ENCODE measurements at regions not wholly inside any gene's neighbourhood (a gene's known extent, or its start where the extent isn't known, plus 50 kb on each side); places are given as distances from the start of the nearest gene placed in this dataset.

DNA sequence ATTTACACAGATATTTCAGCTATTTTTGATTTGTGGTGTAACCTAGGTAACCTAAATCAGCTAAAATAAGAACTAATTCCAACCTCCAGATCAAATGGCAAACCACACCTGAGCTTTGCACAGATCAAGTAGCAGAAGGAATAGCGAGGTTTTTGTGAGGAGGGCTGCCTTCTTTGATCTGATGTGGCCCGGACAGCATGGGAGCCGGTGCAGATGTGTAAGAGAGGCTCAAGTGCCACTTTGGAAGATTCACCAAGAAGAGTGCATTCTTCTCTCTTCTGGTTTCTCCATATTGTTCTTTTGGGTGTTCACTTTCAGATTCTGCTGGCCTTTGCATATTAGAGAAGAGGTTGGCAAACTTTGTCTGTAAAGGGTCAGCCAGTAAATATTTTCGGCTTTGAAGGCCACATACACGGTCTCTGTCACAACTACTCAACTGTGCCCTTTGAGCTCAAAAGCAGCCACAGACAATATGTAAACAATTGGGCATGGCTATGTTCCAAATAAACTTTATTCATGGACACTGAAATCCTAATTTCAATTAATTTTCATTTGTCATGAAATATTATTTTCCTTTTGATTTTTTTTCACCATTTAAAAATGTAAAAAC, 78.9 kb upstream of the FAM9C start:
- Mint-ChIP-seq H3K4me3 (peak overlapping the region; percentile 33), H3K27ac (peak overlapping the region; percentile 92), H3K9me3 (no peaks in the 10 kb centered on the region), H3K36me3 (no peaks in the 10 kb centered on the region), H3K4me1 (peaks cover 59% of the 10 kb centered on the region), H3K27me3 (no peaks in the 10 kb centered on the region)

DNA sequence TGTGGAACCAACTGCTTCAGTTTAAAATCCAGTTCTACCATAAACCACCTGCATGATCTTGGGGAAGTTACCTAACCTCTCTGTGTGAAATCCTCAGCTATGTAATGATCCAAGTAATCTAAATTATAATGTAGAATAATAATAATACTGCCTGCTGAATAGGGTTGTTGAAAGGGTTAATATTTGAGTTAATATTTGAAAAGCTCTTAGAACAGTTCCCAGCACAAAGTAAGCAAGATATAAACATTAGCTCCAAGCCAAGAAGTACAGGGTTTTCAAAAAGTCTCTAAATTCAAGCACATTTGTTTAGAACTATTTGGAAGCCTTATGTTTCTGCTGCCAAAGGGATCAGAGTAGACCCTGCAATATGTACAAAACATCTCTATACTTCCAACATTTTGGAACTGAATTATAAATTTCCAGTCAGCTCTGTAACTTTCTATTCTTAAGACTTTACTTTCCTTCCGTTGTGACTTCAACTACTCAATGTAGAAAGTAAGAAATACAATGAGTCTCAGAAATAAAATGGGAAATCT, 76.7 kb upstream of the FAM9C start:
- Mint-ChIP-seq H3K27ac (no peak overlapping the region), H3K27me3 (no peaks in the 10 kb centered on the region), H3K4me3 (no peak overlapping the region), H3K9me3 (no peaks in the 10 kb centered on the region), H3K36me3 (peaks cover 1% of the 10 kb centered on the region), H3K4me1 (peaks cover 40% of the 10 kb centered on the region)

DNA sequence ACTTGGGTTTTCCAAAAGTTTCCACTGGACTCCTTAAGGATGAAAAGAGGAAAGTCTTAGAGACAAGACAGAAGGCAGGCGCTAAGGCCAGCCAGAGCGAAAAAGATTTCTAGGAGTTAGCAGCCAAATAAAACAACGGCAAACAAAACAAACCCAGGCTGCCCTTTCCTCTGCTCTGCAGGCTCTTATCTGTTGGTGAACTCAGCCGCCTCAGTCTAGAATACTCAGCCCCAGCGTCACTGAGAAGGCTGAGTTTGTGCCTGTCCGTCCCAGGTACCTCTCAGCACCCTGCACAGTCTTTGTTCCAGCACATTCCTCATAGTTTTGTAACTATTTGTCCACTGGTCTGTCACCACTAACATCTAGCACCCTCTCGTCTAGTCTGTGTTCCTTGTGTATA, 75.6 kb upstream of the FAM9C start:
- Mint-ChIP-seq H3K4me1 (peaks cover 31% of the 10 kb centered on the region), H3K9me3 (no peaks in the 10 kb centered on the region), H3K27me3 (no peaks in the 10 kb centered on the region), H3K4me3 (no peak overlapping the region), H3K27ac (no peak overlapping the region), H3K36me3 (peaks cover 1% of the 10 kb centered on the region)

DNA sequence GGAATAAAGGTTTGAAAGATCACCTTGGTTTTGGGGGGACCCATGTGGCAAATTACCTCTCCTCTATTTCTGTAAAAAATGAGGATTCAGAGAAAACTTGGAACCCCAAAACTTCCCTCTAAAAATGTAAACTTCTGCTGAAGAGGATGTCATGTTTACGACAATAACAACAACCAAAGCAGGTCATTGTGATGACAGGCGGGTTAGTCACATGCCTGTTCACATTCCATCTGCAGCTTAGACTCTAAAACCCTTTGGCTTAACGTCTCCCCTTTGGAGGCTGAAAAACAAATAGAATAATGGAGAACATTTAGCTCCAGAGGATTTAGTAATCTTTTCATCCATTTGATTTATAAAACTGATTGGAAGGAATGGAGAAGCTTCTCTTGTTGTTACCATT, 75.0 kb upstream of the FAM9C start:
- no peaks in the 10 kb centered on the region for H3K27me3 Mint-ChIP-seq
- no peak overlapping the region for H3K4me3 Mint-ChIP-seq
- H3K4me1 Mint-ChIP-seq = peaks cover 25% of the 10 kb centered on the region
- H3K27ac Mint-ChIP-seq = no peak overlapping the region
- H3K9me3 Mint-ChIP-seq = no peaks in the 10 kb centered on the region
- peaks cover 1% of the 10 kb centered on the region for H3K36me3 Mint-ChIP-seq

DNA sequence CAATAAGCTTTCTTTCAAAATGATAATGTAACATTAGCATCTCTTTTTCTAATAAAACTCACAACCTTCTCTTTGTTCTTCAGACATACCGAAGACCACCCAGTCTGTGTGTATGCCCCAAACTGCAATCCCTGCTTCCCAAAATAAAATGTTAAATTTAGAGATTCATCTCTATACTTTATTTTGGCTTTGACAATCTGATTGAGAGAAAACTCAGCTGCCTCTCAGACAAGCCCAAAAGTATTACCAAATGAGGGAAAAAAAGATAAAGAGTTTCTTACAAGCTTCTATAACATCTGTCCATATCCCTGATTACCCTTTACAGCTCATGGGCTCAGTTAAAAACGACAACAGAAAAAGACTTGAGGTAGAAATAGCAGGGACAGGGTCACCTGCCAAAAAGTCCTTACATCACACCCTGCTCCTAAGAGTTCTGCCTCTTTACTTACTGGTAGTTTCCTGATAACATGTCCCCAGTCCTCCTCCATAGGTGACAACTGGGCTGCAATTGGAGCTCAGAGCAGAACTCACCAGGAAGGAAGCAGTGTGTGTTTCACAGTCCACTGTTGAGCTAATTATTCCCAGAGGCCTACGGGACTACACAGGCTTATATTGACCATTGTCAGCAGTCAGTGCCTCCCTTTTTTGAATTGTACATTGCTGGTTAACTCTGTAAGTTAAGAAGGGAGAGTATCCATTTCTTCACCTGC, 70.9 kb upstream of the FAM9C start:
- Mint-ChIP-seq H3K27ac (no peak overlapping the region), H3K4me1 (no peaks in the 10 kb centered on the region), H3K36me3 (peaks cover 1% of the 10 kb centered on the region), H3K9me3 (no peaks in the 10 kb centered on the region), H3K27me3 (no peaks in the 10 kb centered on the region), H3K4me3 (no peak overlapping the region)

DNA sequence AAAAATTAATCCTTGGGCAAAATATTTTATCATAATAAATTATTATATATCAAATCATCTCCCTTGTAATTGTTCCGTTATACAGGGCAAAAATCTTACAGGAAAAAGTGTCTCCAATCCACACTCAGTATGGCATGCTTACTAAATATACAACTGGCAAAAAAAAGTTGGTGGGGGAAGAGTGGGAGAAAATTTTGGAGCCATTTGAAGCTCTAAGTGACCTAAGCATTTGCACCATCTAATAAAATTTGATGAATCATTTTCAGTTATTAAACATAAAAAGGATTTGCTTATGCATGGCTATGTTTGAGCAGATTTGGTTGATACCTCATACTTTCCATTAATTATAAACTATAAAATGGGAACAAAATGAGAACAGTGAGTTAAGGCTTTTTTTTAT, 68.1 kb upstream of the FAM9C start:
- H3K4me1 Mint-ChIP-seq = no peaks in the 10 kb centered on the region
- no peak overlapping the region for H3K4me3 Mint-ChIP-seq
- no peaks in the 10 kb centered on the region for H3K9me3 Mint-ChIP-seq
- no peaks in the 10 kb centered on the region for H3K27me3 Mint-ChIP-seq
- peaks cover 1% of the 10 kb centered on the region for H3K36me3 Mint-ChIP-seq
- H3K27ac Mint-ChIP-seq = no peak overlapping the region

DNA sequence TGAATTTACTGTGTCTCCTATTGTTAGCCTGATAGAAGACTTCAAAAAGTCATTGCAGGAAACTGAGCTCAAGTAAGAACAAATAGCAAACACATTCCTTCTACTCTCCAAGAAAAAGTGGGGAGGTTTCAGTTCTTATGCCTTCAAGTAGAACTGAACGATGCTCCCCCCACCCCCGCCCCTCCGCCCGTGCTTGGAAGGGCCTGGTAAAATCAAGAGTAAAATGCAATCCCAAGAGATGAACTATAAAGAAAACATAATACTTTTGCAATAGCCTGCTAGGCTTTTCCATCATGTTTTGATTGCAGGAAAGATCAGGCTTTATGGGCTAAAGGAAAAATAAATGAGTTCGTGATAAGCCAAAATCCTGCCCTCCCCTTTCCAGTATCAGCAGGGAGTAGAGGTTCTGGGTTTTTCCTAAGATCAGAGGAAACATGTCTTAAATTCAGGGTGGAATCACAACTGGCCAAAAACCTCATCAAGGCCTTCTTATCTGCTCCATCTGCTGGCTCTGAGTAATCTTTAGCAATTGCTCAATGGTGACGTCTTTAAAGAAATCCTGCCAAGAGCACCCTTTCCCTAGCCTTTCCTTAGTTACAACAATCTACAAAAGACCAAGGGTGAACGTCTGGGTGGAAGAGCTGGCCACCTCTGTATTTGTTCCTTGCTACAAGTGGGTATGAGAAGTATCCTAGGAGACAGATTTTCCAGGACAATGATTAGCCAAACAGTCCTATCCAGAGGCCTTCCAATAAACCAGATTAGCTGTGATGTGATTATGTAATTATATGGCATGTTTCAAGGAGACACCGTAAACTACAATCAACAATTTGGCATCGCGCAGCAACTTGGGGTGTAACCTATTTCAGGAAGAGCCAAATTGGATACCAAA, 66.3 kb upstream of the FAM9C start:
- Mint-ChIP-seq H3K27me3 (no peaks in the 10 kb centered on the region), H3K4me1 (no peaks in the 10 kb centered on the region), H3K4me3 (no peak overlapping the region), H3K36me3 (no peaks in the 10 kb centered on the region), H3K27ac (no peak overlapping the region), H3K9me3 (no peaks in the 10 kb centered on the region)

DNA sequence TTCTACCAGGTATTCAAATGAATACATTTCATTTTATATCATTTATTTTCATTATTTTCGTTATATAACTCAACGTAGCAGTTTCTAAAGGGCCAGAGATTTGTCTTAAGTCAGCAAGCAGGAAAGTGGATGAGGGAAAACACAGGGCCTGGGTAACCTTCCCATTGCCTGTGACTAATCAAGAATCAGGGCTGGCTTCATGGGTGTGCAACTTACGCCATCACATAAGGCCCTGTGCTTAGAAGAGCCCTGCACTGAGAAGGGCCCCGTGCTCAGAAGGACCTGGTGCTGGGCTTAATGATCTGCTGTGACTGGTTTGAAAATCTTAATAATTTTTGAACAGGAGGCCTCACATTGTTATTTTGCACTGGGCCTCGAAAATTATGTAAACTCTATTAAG, 65.4 kb upstream of the FAM9C start:
- Mint-ChIP-seq H3K4me1 (peaks cover 3% of the 10 kb centered on the region), H3K27ac (no peak overlapping the region), H3K4me3 (no peak overlapping the region), H3K36me3 (no peaks in the 10 kb centered on the region), H3K9me3 (no peaks in the 10 kb centered on the region), H3K27me3 (no peaks in the 10 kb centered on the region)

DNA sequence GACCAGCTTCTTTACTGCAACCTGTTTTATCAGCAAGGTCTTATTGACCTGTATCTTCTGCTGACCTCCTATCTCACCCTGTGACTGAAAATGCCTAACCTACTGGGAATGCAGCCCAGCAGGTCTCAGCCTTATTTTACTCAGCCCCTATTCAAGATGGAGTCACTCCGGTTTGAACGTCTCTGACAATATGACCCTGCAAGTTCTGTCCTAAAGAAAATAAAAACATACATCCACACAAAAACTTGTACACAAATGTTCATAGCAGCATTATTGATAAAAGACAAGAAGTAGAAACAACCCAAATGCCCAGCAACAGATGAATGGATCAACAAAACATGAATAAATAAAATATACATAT, 59.5 kb upstream of the FAM9C start:
- peaks cover 47% of the 10 kb centered on the region for H3K4me1 Mint-ChIP-seq
- no peaks in the 10 kb centered on the region for H3K36me3 Mint-ChIP-seq
- no peaks in the 10 kb centered on the region for H3K27me3 Mint-ChIP-seq
- H3K4me3 Mint-ChIP-seq = no peak overlapping the region
- no peak overlapping the region for H3K27ac Mint-ChIP-seq
- no peaks in the 10 kb centered on the region for H3K9me3 Mint-ChIP-seq

DNA sequence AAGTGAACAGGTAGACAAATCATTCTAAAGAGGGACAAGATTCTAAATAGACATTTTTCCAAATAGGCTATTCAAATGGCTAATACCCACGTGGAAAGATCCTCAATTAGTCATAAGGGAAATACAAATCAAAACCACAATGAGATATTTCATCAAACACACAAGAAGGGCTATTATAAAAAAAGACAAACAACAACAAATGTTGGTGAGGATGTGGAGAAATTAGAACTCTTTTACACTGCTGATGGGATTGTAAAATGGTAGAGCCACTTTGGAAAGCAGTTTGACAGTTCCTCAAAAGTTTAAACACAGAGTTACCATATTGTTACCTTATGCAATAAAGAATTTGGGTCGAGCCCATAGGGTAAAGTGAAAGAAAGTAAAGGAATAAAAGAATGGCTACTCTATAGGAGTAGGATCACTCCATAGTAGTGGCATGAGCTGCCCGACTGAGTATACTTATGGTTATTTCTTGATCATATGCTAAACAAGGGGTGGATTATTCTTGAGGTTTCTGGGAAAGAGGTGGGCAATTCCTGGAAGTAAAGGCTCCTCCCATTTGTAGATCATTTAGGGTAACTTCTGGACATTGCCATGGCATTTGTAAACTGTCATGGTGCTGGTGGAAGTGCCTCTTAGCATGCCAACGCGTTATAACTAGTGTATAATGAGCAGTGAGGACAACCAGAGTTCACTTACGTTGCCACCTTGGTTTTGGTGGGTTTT, 58.9 kb upstream of the FAM9C start:
- no peaks in the 10 kb centered on the region for H3K36me3 Mint-ChIP-seq
- no peaks in the 10 kb centered on the region for H3K27me3 Mint-ChIP-seq
- peak overlapping the region; percentile 51 for H3K27ac Mint-ChIP-seq
- H3K4me3 Mint-ChIP-seq = no peak overlapping the region
- peaks cover 52% of the 10 kb centered on the region for H3K4me1 Mint-ChIP-seq
- no peaks in the 10 kb centered on the region for H3K9me3 Mint-ChIP-seq

DNA sequence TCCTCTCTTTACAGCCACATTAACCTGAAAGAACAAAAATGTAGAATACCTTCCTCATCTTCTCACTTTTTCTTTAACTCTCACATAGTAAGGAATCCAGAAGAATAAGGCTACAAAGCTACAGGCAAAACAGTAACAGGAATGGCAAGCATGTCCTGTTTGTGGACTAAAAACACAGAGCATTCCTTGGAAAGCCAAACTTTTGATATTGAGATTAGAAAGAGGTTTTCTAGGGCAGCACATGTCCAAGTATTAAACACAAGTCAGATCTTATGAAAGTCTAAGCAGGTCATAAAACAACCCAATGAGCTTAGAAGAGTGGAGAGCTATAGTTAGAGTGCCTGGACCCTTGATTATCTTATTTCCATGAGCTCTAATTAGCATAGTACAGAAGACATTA, 58.2 kb upstream of the FAM9C start:
- Mint-ChIP-seq H3K27ac (peak overlapping the region; percentile 51), H3K4me3 (no peak overlapping the region), H3K4me1 (peaks cover 56% of the 10 kb centered on the region)

DNA sequence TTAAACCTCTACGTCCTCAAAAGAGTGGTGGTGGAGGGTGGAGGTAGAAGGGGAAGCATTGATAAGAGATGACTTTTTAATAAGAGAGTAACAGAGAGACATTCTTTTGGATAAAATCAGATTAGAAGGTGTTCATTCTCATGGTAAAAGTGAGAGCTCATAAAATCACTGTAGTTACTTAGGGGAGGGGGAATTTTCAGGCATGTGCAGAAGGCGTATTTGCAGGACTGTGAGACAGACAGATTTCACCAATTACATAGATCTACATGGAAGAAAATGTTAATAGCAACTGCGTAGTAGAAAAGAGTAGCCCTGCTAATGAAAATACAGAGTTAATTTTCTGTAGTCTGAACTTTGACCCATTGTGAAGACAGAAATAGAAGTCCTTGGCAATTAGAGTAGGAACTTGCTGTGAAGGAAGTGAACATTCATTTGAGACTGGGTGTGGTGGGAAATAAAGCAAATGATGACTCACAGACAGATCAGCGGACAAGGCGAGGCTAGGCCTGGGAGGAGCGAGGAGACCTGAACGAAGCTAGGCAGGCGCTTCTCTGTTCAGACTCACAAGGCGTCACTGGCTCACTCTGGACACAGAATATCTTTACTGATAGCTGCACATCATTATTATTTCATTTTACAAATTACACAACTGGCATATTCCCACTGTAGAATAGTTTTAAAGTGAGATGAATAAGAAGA, 57.2 kb upstream of the FAM9C start:
- Mint-ChIP-seq H3K4me3 (peak overlapping the region; percentile 16), H3K4me1 (peaks cover 63% of the 10 kb centered on the region), H3K36me3 (no peaks in the 10 kb centered on the region), H3K27ac (peak overlapping the region; percentile 13), H3K27me3 (no peaks in the 10 kb centered on the region), H3K9me3 (no peaks in the 10 kb centered on the region)

More for the DNA sequence above, 58.2 kb upstream of the FAM9C start:
- H3K9me3 Mint-ChIP-seq = no peaks in the 10 kb centered on the region
- no peaks in the 10 kb centered on the region for H3K36me3 Mint-ChIP-seq
- H3K27me3 Mint-ChIP-seq = no peaks in the 10 kb centered on the region

DNA sequence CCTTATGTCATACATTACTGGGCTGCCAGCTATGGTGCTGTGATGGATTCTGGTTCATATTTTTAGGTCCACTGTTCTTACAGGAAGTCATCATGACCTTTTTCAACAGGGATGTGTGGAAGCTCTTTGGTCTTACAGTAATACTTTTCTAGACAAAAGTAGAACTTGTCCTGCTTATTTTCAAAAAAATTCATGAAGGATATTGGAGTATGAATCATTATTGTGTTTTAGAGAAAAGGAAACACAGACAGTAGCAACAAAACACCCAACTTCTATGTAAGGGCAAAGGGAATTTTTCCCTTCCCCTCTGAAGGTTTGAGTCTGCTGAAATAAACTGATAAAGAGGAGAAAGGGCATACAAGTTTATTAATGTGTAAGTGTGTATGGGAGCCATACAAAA, 54.7 kb upstream of the FAM9C start:
- Mint-ChIP-seq H3K9me3 (no peaks in the 10 kb centered on the region), H3K27me3 (no peaks in the 10 kb centered on the region), H3K27ac (peak overlapping the region; percentile 84), H3K4me3 (peak overlapping the region; percentile 39), H3K4me1 (peaks cover 82% of the 10 kb centered on the region), H3K36me3 (no peaks in the 10 kb centered on the region)

DNA sequence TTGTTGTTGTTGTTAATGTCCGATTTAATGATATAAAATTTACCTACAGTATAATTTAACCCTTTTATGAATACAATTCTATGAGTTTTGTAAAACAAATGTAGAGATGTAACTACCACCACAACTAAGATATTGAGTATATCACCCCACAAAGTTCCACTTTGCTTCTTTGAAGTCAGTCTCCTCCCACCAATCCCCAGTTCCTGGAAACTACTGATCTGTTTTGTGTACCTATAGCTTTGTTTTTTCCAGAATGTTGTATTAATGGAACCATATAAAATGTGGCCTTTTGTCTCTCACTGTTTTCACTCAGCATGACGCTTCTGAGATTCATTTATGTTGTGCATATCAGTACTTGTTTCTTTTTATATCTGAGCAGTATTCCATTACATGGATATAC, 52.3 kb upstream of the FAM9C start:
- Mint-ChIP-seq H3K9me3 (no peaks in the 10 kb centered on the region), H3K36me3 (no peaks in the 10 kb centered on the region), H3K27ac (peak overlapping the region; percentile 78), H3K27me3 (no peaks in the 10 kb centered on the region), H3K4me3 (peak overlapping the region; percentile 11), H3K4me1 (peaks cover 90% of the 10 kb centered on the region)

DNA sequence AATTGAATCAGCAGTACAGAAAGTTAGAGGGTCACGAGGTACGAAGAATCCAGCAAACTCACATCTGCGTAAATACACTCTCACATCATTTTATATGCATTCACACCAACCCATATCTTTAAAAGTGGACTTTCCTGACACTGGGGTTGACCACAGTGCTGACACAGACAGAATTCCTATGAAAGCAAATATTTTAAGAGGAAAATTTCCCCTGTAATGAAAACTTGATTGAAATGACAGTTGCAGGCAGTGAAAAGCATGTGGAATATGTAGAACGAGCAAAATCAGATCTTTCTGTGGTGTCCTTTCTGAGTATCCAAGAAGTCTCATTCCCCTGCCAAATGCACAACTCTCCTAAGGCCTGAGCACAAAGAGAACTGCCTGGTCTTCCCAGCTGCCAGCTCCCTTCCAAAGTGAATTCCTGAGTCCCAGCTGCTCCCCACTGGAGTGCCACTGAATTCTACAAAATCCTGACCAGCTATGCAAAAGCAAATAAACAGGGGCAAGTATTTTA, 50.5 kb upstream of the FAM9C start:
- no peaks in the 10 kb centered on the region for H3K27me3 Mint-ChIP-seq
- no peaks in the 10 kb centered on the region for H3K36me3 Mint-ChIP-seq
- H3K4me1 Mint-ChIP-seq = peaks cover 88% of the 10 kb centered on the region
- no peaks in the 10 kb centered on the region for H3K9me3 Mint-ChIP-seq
- H3K27ac Mint-ChIP-seq = peak overlapping the region; percentile 62
- peak overlapping the region; percentile 11 for H3K4me3 Mint-ChIP-seq
